VCaP (cell line): ENCODE measurements at regions not wholly inside any gene's neighbourhood (a gene's known extent, or its start where the extent isn't known, plus 50 kb on each side); places are given as distances from the start of the nearest gene placed in this dataset.

Experiments used
- H3K27ac ChIP-seq: fragments of 450-650 bp; 2 replicates; pipeline ENCODE4 v1.5.1; 2017
- TF ChIP-seq, protein P1 (sequence below): fragments of 450-650 bp; conservative IDR thresholded peaks from 2 replicates; pipeline ENCODE4 v1.5.1; 2017; ENCODE audit warnings: mild to moderate bottlenecking, moderate library complexity

- TF ChIP-seq, protein P1, sequence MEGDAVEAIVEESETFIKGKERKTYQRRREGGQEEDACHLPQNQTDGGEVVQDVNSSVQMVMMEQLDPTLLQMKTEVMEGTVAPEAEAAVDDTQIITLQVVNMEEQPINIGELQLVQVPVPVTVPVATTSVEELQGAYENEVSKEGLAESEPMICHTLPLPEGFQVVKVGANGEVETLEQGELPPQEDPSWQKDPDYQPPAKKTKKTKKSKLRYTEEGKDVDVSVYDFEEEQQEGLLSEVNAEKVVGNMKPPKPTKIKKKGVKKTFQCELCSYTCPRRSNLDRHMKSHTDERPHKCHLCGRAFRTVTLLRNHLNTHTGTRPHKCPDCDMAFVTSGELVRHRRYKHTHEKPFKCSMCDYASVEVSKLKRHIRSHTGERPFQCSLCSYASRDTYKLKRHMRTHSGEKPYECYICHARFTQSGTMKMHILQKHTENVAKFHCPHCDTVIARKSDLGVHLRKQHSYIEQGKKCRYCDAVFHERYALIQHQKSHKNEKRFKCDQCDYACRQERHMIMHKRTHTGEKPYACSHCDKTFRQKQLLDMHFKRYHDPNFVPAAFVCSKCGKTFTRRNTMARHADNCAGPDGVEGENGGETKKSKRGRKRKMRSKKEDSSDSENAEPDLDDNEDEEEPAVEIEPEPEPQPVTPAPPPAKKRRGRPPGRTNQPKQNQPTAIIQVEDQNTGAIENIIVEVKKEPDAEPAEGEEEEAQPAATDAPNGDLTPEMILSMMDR = no peak
- no peak overlapping the region for H3K27ac ChIP-seq
Measured at GRCh38 chr12:19885093-19885812, 446.0 kb downstream of the AEBP2 start.

DNA sequence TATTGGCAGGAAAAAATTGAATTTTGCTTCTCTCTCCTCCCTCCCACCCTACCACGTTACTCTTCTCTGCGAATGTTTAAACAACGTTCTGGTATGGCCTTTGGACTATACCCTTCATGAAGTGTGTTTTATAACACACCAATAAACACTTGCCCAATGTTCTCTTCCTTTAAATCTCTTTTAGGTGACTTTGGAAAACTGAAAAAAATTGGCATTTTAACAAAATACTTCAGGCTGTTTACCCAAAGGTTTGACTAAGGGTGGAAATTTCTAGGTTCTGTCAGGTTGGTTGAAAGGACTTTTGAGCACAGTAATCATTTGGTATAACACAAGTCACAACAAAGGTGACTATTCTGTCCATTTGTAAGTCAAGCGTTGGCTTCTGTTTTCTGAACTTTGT is 446.8 kb downstream of the AEBP2 start:
- TF ChIP-seq, protein P1 = no peak

DNA sequence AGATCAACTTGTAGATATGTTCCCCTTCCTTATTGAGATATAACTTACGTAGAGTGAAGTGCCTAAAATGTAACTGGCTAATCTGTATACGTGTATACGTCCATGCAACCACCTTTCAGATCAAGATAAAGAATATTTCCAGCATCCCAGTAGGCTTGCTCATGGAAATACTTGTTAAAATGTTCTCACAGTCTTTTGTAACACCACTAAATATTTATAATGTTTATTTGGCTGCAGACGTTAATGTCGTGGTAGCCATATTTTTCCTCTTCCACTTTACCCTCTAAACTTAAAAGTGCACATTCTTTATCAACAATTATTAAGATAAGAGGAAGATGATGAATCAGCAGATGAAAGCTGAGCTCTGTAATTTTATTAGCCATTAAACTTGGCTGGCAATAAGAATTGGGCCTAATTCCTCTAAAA is 447.4 kb downstream of the AEBP2 start:
- H3K27ac ChIP-seq = no peak overlapping the region
- TF ChIP-seq, protein P1 = no peak

More for the DNA sequence above, 446.8 kb downstream of the AEBP2 start:
- H3K27ac ChIP-seq = no peak overlapping the region

DNA sequence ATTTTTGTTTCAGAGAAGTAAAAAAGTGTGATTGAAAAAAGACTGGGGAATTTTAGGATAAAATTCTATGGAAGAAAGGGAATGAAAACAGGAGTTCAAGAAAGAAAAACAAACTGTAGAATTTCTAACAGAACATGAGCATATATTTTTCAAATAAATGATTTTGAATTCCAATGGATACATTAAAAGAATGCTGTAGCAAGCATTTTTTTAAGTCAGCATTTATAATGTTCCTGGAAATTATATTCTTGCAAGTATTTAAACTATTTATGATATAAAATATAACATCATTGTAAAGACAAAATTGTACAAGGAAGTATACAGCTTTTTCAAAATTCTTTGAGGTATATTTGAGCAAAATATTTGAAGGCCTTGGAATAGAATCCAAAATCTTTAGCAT is 450.7 kb downstream of the AEBP2 start:
- TF ChIP-seq, protein P1 = no peak
- no peak overlapping the region for H3K27ac ChIP-seq

- TF ChIP-seq, protein P1 = no peak
- no peak overlapping the region for H3K27ac ChIP-seq
Measured at GRCh38 chr12:19891936-19892591, 452.8 kb downstream of the AEBP2 start.

- TF ChIP-seq, protein P1 = peak; percentile 34
- H3K27ac ChIP-seq = no peak overlapping the region
Measured at GRCh38 chr12:19893514-19893913, 454.2 kb downstream of the AEBP2 start.

GRCh38 chr12:19894050-19894449 is 454.8 kb downstream of the AEBP2 start:
- no peak overlapping the region for H3K27ac ChIP-seq
- TF ChIP-seq, protein P1 = no peak
